Gastrocnemius medialis (tissue), 4 donors: ENCODE measurements at regions not wholly inside any gene's neighbourhood (a gene's known extent, or its start where the extent isn't known, plus 50 kb on each side); places are given as distances from the start of the nearest gene placed in this dataset.

Experiments
- CTCF ChIP-seq, 5 experiments: fragments of 450-650 bp in 3 of 5; fragments of 200-600 bp in 2 of 5; sonication (generic) in 2 of 5; IDR thresholded peaks in 4 of 5; conservative IDR thresholded peaks in 1 of 5; 1 replicate in 4 of 5; 2 replicates in 1 of 5; pipeline ENCODE4 v1.5.1; 2016 to 2019; ENCODE audit warnings: antibody characterized with exemption in 5 of 5, mild to moderate bottlenecking in 3 of 5, moderate library complexity in 3 of 5
- POLR2A ChIP-seq, 2 donors: fragments of 450-650 bp; IDR thresholded peaks; one replicate each; pipeline ENCODE4 v1.6.1; 2017; ENCODE audit warnings: antibody characterized with exemption in 2 of 2, mild to moderate bottlenecking in 2 of 2, moderate library complexity in 2 of 2

- no peak for TF ChIP-seq POLR2A (IDR thresholded peaks at IDR 0.05)
- no peak for TF ChIP-seq CTCF (IDR thresholded peaks at IDR 0.05 in 4 of 5, conservative IDR thresholded peaks at IDR 0.05 in 1 of 5)
Observed at GRCh38 chr4:20463176-20463430, 211.4 kb downstream of the SLIT2 start.
